ENCODE measurements at regions not wholly inside any gene's neighbourhood (a gene's known extent, or its start where the extent isn't known, plus 50 kb on each side); places are given as distances from the start of the nearest gene placed in this dataset.

GRCh38 chr4:133544097-133544496 lies 395.0 kb downstream of the PCDH10 start:
- TF ChIP-seq CTCF (conservative IDR thresholded peaks at IDR 0.05; ENCODE audit: low read depth, low read length) (no peak), EZH2 (IDR thresholded peaks at IDR 0.05; ENCODE audit: borderline replicate concordance, low read depth, low read length, poor library complexity, severe bottlenecking) (no peak)
